NCI-H226 (cell line): ENCODE measurements at regions not wholly inside any gene's neighbourhood (a gene's known extent, or its start where the extent isn't known, plus 50 kb on each side); places are given as distances from the start of the nearest gene placed in this dataset.
"Not testable (repeated sequence)": the region's sequence is repeated elsewhere in the genome, so short reads cannot be mapped to it uniquely, and the experiment has no call there.

Experiments
- DNase-seq: peaks from one replicate; pipeline ENCODE4 v3.0.0-alpha.2; 2015

- no peak for DNase-seq
Measured at GRCh38 chr4:133588306-133588705, 439.2 kb downstream of the PCDH10 start.

GRCh38 chr4:133585323-133585722, 436.2 kb downstream of the PCDH10 start:
- DNase-seq, result no peak

GRCh38 chr4:133584714-133585113, 435.6 kb downstream of the PCDH10 start:
- no peak for DNase-seq

- DNase-seq, result peak; percentile 9
Measured at GRCh38 chr4:133581996-133582619, 433.0 kb downstream of the PCDH10 start.

- no peak for DNase-seq
Measured at GRCh38 chr4:133574248-133574647, 425.2 kb downstream of the PCDH10 start.

- peak; percentile 74 for DNase-seq
Measured at GRCh38 chr4:133565379-133565778, 416.3 kb downstream of the PCDH10 start.

- DNase-seq, result no peak
Measured at GRCh38 chr4:133559987-133560386, 410.9 kb downstream of the PCDH10 start.

GRCh38 chr4:133555671-133556070, 406.6 kb downstream of the PCDH10 start:
- DNase-seq, result no peak

- no peak for DNase-seq
Measured at GRCh38 chr4:133550436-133550835, 401.3 kb downstream of the PCDH10 start.

GRCh38 chr4:133544097-133544496, 395.0 kb downstream of the PCDH10 start:
- DNase-seq, result no peak

GRCh38 chr4:133537780-133538281, 388.7 kb downstream of the PCDH10 start:
- no peak for DNase-seq

- not testable (repeated sequence) for DNase-seq
Measured at GRCh38 chr4:133534224-133534623, 385.1 kb downstream of the PCDH10 start.

- DNase-seq, result no peak
Measured at GRCh38 chr4:133524369-133524768, 375.3 kb downstream of the PCDH10 start.

GRCh38 chr4:133513901-133514300, 364.8 kb downstream of the PCDH10 start:
- DNase-seq, result no peak

- DNase-seq, result no peak
Measured at GRCh38 chr4:133498149-133498548, 349.1 kb downstream of the PCDH10 start.

GRCh38 chr4:133493776-133494175, 344.7 kb downstream of the PCDH10 start:
- DNase-seq, result no peak

GRCh38 chr4:133493241-133493640, 344.1 kb downstream of the PCDH10 start:
- DNase-seq, result no peak

- DNase-seq, result no peak
Measured at GRCh38 chr4:133484287-133484686, 335.2 kb downstream of the PCDH10 start.

GRCh38 chr4:133483600-133484246, 334.6 kb downstream of the PCDH10 start:
- peak; percentile 12 for DNase-seq

- DNase-seq, result no peak
Measured at GRCh38 chr4:133476063-133476462, 327.0 kb downstream of the PCDH10 start.

GRCh38 chr4:133474501-133474900, 325.4 kb downstream of the PCDH10 start:
- no peak for DNase-seq

- DNase-seq, result no peak
Measured at GRCh38 chr4:133472244-133472643, 323.1 kb downstream of the PCDH10 start.

- no peak for DNase-seq
Measured at GRCh38 chr4:133467290-133467947, 318.3 kb downstream of the PCDH10 start.

- DNase-seq, result no peak
Measured at GRCh38 chr4:133465022-133465421, 315.9 kb downstream of the PCDH10 start.
